IMR-90 (cell line): ENCODE measurements at regions not wholly inside any gene's neighbourhood (a gene's known extent, or its start where the extent isn't known, plus 50 kb on each side); places are given as distances from the start of the nearest gene placed in this dataset.

ENCODE experiments used
- CEBPB ChIP-seq: IDR thresholded peaks from 2 replicates; pipeline ENCODE4 v1.6.1; 2012; ENCODE audit warnings: low read depth, low read length, improper control_type of control experiment
- NFE2L2 ChIP-seq: fragments of 150-350 bp; IDR thresholded peaks from 2 replicates; pipeline ENCODE4 v1.6.1; 2016; ENCODE audit warnings: low read depth, mild to moderate bottlenecking, low read length
- RAD21 ChIP-seq: IDR thresholded peaks from 2 replicates; pipeline ENCODE4 v1.6.1; 2012; ENCODE audit warnings: low read length, improper control_type of control experiment
- RCOR1 ChIP-seq: IDR thresholded peaks from 2 replicates; pipeline ENCODE4 v1.6.1; 2012; ENCODE audit warnings: mild to moderate bottlenecking, low read length, improper control_type of control experiment; ENCODE audit not compliant: insufficient replicate concordance
- RFX5 ChIP-seq: IDR thresholded peaks from 2 replicates; pipeline ENCODE4 v1.8.0; 2012; ENCODE audit warnings: low read depth, mild to moderate bottlenecking, low read length, moderate library complexity
- TF ChIP-seq, protein P1 (sequence below): conservative IDR thresholded peaks from 2 replicates; pipeline ENCODE4 v1.5.1; 2012; ENCODE audit warnings: mild to moderate bottlenecking, low read depth, low read length, improper control_type of control experiment

DNA sequence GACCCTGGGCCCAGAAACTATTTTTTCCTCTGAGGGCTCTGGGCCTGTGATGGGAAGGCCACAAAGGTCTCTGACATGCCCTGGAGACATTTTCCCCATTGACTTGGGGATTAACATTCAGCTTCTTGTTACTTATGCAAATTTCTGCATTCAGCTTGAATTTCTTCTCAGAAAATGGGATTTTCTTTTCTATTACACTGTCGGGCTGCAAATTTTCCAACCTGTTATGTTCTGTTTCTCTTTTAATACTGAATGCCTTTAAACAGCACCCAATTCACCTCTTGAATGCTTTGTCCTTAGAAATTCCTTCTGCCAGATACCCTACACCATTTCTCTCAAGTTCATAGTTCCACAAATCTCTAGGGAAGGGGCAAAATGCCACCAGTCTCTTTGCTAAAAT, 241.0 kb downstream of the HNMT start:
- TF ChIP-seq, protein P1, sequence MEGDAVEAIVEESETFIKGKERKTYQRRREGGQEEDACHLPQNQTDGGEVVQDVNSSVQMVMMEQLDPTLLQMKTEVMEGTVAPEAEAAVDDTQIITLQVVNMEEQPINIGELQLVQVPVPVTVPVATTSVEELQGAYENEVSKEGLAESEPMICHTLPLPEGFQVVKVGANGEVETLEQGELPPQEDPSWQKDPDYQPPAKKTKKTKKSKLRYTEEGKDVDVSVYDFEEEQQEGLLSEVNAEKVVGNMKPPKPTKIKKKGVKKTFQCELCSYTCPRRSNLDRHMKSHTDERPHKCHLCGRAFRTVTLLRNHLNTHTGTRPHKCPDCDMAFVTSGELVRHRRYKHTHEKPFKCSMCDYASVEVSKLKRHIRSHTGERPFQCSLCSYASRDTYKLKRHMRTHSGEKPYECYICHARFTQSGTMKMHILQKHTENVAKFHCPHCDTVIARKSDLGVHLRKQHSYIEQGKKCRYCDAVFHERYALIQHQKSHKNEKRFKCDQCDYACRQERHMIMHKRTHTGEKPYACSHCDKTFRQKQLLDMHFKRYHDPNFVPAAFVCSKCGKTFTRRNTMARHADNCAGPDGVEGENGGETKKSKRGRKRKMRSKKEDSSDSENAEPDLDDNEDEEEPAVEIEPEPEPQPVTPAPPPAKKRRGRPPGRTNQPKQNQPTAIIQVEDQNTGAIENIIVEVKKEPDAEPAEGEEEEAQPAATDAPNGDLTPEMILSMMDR: no peak
- TF ChIP-seq NFE2L2 (no peak), RCOR1 (no peak), RFX5 (no peak), RAD21 (no peak), CEBPB (no peak)
